Neural crest cell (in vitro differentiated cells): ENCODE measurements at regions not wholly inside any gene's neighbourhood (a gene's known extent, or its start where the extent isn't known, plus 50 kb on each side); places are given as distances from the start of the nearest gene placed in this dataset.
"Not testable (repeated sequence)": the region's sequence is repeated elsewhere in the genome, so short reads cannot be mapped to it uniquely, and the experiment has no call there.

Experiments used
- DNase-seq: peaks from one replicate; pipeline ENCODE4 v3.0.0; 2021; ENCODE audit warnings: low read depth, mixed read lengths, low spot score
- H3K27ac Mint-ChIP-seq: one replicate; pipeline ENCODE4 v1.8.0; 2021; ENCODE audit warnings: mild to moderate bottlenecking, mixed read lengths; ENCODE audit not compliant: unreplicated experiment
- H3K27me3 Mint-ChIP-seq: 2 replicates; pipeline ENCODE4 v1.8.0; 2021; ENCODE audit warnings: low read depth, mild to moderate bottlenecking, mixed read lengths
- H3K36me3 Mint-ChIP-seq: 2 replicates; pipeline ENCODE4 v1.8.0; 2021; ENCODE audit warnings: low read depth, mild to moderate bottlenecking, mixed read lengths
- H3K4me1 Mint-ChIP-seq: 2 replicates; pipeline ENCODE4 v1.8.0; 2021; ENCODE audit warnings: mixed read lengths
- H3K4me3 Mint-ChIP-seq: one replicate; pipeline ENCODE4 v1.8.0; 2021; ENCODE audit warnings: mild to moderate bottlenecking, mixed read lengths
- H3K9me3 Mint-ChIP-seq: 2 replicates; pipeline ENCODE4 v1.8.0; 2021; ENCODE audit warnings: mixed read lengths
- CTCF ChIP-seq: fragments of 200-600 bp; sonication (generic); conservative IDR thresholded peaks from 2 replicates; pipeline ENCODE4 v1.5.0; 2021; ENCODE audit warnings: antibody characterized with exemption, mild to moderate bottlenecking

- Mint-ChIP-seq H3K9me3 (no peaks in the 10 kb centered on the region), H3K4me3 (no peak overlapping the region), H3K27me3 (no peaks in the 10 kb centered on the region), H3K36me3 (no peaks in the 10 kb centered on the region), H3K27ac (no peak overlapping the region), H3K4me1 (peaks cover 22% of the 10 kb centered on the region)
- DNase-seq = no peak
- TF ChIP-seq CTCF = no peak
These were observed 128.4 kb upstream of the TBX3 start for GRCh38 chr12:114812384-114812783.

- Mint-ChIP-seq H3K27ac (no peak overlapping the region), H3K36me3 (no peaks in the 10 kb centered on the region), H3K27me3 (no peaks in the 10 kb centered on the region), H3K4me3 (no peak overlapping the region), H3K4me1 (peaks cover 15% of the 10 kb centered on the region), H3K9me3 (peaks cover 2% of the 10 kb centered on the region)
- no peak for TF ChIP-seq CTCF
- no peak for DNase-seq
These were observed 125.1 kb upstream of the TBX3 start for GRCh38 chr12:114809097-114809496.

DNA sequence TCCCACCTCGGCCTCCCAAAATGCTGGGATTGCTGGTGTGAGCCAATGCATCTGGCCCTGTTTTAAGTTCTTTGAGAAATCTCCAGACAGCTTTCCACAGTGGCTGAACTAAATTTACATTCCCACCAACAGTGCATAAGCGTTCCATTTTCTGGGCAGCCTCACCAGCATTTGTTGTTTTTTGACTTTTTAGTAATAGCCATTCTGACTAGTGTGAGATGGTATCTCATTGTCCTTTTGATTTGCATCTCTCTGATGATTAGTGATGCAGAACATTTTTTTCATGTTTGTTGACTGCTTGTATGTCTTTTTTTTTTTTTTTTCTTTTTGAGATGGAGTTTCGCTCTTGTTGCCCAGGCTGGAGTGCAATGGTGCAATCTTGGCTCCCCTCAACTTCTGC, 117.4 kb upstream of the TBX3 start:
- not testable (repeated sequence) for H3K36me3 Mint-ChIP-seq, DNase-seq, H3K27ac Mint-ChIP-seq, H3K4me3 Mint-ChIP-seq, H3K9me3 Mint-ChIP-seq, H3K27me3 Mint-ChIP-seq
- H3K4me1 Mint-ChIP-seq = peaks cover 18% of the 10 kb centered on the region

DNA sequence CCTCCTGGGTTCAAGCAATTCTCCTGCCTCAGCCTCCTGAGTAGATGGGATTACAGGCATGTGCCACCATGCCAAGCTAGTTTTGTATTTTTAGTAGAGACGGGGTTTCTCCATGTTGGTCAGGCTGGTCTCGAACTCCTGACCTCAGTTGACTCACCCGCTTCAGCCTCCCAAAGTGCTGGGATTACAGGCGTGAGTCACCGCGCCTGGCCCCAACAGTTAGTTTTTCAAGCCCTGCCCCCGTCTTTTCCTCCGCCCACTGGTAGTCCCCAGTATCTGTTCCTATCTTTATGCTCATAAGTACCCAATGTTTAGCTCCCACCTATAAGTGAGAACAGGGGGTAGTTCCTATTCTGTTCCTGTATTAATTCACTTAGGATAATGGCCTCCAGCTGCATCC, 116.6 kb upstream of the TBX3 start:
- not testable (repeated sequence) for DNase-seq, H3K9me3 Mint-ChIP-seq, H3K4me3 Mint-ChIP-seq, H3K36me3 Mint-ChIP-seq, H3K27ac Mint-ChIP-seq, H3K27me3 Mint-ChIP-seq
- peaks cover 18% of the 10 kb centered on the region for H3K4me1 Mint-ChIP-seq

DNA sequence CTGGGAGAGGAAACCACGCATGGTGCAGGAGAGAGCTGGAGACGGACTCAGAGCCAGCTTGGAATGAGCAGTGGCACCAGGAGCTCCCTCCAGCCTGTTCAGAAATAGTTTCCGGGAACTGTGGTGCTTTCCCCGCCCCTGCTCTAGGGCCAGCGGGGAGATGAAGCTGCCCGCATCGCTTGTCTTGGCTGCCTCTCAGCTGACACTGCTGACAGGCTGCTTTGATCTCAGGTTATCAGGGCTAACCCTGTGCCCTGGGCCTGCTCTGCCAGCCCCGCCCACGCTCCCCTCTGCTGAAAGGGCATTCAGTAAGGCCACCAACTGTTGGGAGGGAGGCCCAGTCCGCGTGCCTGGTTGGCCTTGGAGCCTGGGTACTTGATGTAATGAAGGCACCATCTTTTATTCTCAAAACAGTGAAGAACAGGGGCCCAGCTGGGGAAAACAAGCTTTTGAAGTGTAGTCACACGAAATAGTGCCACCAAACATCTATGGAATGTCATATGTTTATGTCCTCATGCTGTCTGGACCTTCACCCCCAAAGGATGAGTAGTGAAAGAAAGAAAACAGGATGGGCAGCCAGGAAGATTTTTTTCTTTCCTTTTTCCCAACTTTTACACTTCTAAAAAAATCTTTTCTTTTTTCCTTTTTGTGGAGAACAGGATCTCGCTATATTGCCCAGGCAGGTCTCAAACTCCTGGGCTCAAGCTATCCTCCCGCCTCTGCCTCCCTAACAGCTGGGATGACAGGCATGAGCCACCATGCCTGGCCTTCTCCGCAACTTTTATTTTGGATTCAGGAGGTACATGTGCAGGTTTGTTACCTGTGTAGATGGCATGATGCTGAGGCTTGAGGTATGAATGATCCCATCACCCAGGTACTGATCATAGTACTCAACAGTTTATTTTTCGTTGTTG, 115.9 kb upstream of the TBX3 start:
- DNase-seq = peak; percentile 36
- H3K36me3 Mint-ChIP-seq = no peaks in the 10 kb centered on the region
- H3K27ac Mint-ChIP-seq = peak overlapping the region; percentile 12
- H3K4me1 Mint-ChIP-seq = peaks cover 18% of the 10 kb centered on the region
- no peaks in the 10 kb centered on the region for H3K27me3 Mint-ChIP-seq
- TF ChIP-seq CTCF = no peak
- peaks cover 2% of the 10 kb centered on the region for H3K9me3 Mint-ChIP-seq
- no peak overlapping the region for H3K4me3 Mint-ChIP-seq

- H3K4me3 Mint-ChIP-seq = no peak overlapping the region
- no peaks in the 10 kb centered on the region for H3K27me3 Mint-ChIP-seq
- no peak for DNase-seq
- no peak overlapping the region for H3K27ac Mint-ChIP-seq
- no peaks in the 10 kb centered on the region for H3K36me3 Mint-ChIP-seq
- no peaks in the 10 kb centered on the region for H3K9me3 Mint-ChIP-seq
- H3K4me1 Mint-ChIP-seq = peaks cover 6% of the 10 kb centered on the region
- TF ChIP-seq CTCF = no peak
These were observed 110.1 kb upstream of the TBX3 start for GRCh38 chr12:114794049-114794558.
